Retinal pigment epithelial cell (primary cell): ENCODE measurements at regions not wholly inside any gene's neighbourhood (a gene's known extent, or its start where the extent isn't known, plus 50 kb on each side); places are given as distances from the start of the nearest gene placed in this dataset.

Experiments
- DNase-seq: peaks from one replicate; pipeline ENCODE4 v3.0.0-alpha.2; 2010; ENCODE audit warnings: low read depth
- H3K4me3 ChIP-seq: 2 replicates; pipeline ENCODE4 v1.5.1; 2011; ENCODE audit warnings: mild to moderate bottlenecking, low read length, control low read depth, moderate library complexity
- TF ChIP-seq, protein P1 (sequence below): conservative IDR thresholded peaks from 2 replicates; pipeline ENCODE4 v1.5.1; 2011; ENCODE audit warnings: low read depth, low read length, control low read depth, inconsistent platforms

- TF ChIP-seq, protein P1, sequence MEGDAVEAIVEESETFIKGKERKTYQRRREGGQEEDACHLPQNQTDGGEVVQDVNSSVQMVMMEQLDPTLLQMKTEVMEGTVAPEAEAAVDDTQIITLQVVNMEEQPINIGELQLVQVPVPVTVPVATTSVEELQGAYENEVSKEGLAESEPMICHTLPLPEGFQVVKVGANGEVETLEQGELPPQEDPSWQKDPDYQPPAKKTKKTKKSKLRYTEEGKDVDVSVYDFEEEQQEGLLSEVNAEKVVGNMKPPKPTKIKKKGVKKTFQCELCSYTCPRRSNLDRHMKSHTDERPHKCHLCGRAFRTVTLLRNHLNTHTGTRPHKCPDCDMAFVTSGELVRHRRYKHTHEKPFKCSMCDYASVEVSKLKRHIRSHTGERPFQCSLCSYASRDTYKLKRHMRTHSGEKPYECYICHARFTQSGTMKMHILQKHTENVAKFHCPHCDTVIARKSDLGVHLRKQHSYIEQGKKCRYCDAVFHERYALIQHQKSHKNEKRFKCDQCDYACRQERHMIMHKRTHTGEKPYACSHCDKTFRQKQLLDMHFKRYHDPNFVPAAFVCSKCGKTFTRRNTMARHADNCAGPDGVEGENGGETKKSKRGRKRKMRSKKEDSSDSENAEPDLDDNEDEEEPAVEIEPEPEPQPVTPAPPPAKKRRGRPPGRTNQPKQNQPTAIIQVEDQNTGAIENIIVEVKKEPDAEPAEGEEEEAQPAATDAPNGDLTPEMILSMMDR = no peak
- H3K4me3 ChIP-seq = no peak overlapping the region
- DNase-seq = no peak
Measured at GRCh38 chr3:146300768-146301167, 49.9 kb upstream of the PLSCR4 start.
